ENCODE measurements at regions not wholly inside any gene's neighbourhood (a gene's known extent, or its start where the extent isn't known, plus 50 kb on each side); places are given as distances from the start of the nearest gene placed in this dataset.

- ChIA-PET POLR2A (no interaction called here), SMC1A (ENCODE audit: uncharacterized antibody, unreplicated experiment) (no interaction called here), CTCF (no interaction called here), RAD21 (ENCODE audit: unreplicated experiment) (no interaction called here)
- BruUV-seq (replicated peaks) = no TSS peak
- H3K4me3 ChIP-seq = no peak overlapping the region
- no peaks in the 10 kb centered on the region; the same call in 2 of the 3 replicates for H3K9me3 ChIP-seq (replicated peaks; ENCODE audit: control insufficient read depth, insufficient read depth, low read length)
- no peak overlapping the region for H2AFZ ChIP-seq (ENCODE audit: control insufficient read depth, low read depth, low read length)
- in situ Hi-C loops (cut with MboI) (no loop called here), intact Hi-C loops (cut with micrococcal nuclease; ENCODE audit: unreplicated experiment) (no loop called here)
- no peaks in the 10 kb centered on the region for H3K79me2 ChIP-seq (ENCODE audit: control insufficient read depth, insufficient read depth, low read length)
- ATAC-seq (no peak), FAIRE-seq (no peak), DNase-seq (ENCODE audit: low read depth, low spot score) (no peak)
- no peak overlapping the region for H3K27ac ChIP-seq (ENCODE audit: control insufficient read depth, insufficient read depth)
- WGBS (ENCODE audit: insufficient coverage, insufficient replicate concordance, low lambda C conversion rate, missing lambda C conversion rate) = 7% methylated on average over 4 of the region's 4 CpGs
- H3K36me3 ChIP-seq (ENCODE audit: control insufficient read depth in 2 of 2, insufficient read depth in 2 of 2, low read length in 1 of 2) = no peaks in the 10 kb centered on the region
- H3K9ac ChIP-seq (ENCODE audit: control insufficient read depth, insufficient read depth, low read length) = no peak overlapping the region
- no peaks in the 10 kb centered on the region; a peak in 1 of 4 replicates for H3K27me3 ChIP-seq (replicated peaks in 1 of 2; ENCODE audit: control insufficient read depth in 2 of 2, insufficient read depth in 2 of 2, low read length in 1 of 2)
- no peaks in the 10 kb centered on the region for H4K20me1 ChIP-seq (ENCODE audit: control insufficient read depth, insufficient read depth)
- no peaks in the 10 kb centered on the region for H3K4me1 ChIP-seq (ENCODE audit: control insufficient read depth, insufficient read depth, low read length)
- TF ChIP-seq RAD51 (IDR thresholded peaks at IDR 0.05) (no peak), NR2C2 (IDR thresholded peaks at IDR 0.05; ENCODE audit: borderline replicate concordance, control insufficient read depth, insufficient read length, low read depth) (no peak), ATF7 (IDR thresholded peaks at IDR 0.05; ENCODE audit: low read depth) (no peak), NFYA (IDR thresholded peaks at IDR 0.05; ENCODE audit: borderline replicate concordance, low read depth, low read length) (no peak), RCOR1 (conservative IDR thresholded peaks at IDR 0.05; ENCODE audit: low read depth, low read length) (no peak), MEF2A (IDR thresholded peaks at IDR 0.05; ENCODE audit: insufficient read depth, low read depth, low read length) (no peak), TCF12 (IDR thresholded peaks at IDR 0.05; ENCODE audit: low read depth, low read length) (no peak), NFIC (IDR thresholded peaks at IDR 0.05; ENCODE audit: low read depth, low read length) (no peak)
- TF ChIP-seq, protein P1, sequence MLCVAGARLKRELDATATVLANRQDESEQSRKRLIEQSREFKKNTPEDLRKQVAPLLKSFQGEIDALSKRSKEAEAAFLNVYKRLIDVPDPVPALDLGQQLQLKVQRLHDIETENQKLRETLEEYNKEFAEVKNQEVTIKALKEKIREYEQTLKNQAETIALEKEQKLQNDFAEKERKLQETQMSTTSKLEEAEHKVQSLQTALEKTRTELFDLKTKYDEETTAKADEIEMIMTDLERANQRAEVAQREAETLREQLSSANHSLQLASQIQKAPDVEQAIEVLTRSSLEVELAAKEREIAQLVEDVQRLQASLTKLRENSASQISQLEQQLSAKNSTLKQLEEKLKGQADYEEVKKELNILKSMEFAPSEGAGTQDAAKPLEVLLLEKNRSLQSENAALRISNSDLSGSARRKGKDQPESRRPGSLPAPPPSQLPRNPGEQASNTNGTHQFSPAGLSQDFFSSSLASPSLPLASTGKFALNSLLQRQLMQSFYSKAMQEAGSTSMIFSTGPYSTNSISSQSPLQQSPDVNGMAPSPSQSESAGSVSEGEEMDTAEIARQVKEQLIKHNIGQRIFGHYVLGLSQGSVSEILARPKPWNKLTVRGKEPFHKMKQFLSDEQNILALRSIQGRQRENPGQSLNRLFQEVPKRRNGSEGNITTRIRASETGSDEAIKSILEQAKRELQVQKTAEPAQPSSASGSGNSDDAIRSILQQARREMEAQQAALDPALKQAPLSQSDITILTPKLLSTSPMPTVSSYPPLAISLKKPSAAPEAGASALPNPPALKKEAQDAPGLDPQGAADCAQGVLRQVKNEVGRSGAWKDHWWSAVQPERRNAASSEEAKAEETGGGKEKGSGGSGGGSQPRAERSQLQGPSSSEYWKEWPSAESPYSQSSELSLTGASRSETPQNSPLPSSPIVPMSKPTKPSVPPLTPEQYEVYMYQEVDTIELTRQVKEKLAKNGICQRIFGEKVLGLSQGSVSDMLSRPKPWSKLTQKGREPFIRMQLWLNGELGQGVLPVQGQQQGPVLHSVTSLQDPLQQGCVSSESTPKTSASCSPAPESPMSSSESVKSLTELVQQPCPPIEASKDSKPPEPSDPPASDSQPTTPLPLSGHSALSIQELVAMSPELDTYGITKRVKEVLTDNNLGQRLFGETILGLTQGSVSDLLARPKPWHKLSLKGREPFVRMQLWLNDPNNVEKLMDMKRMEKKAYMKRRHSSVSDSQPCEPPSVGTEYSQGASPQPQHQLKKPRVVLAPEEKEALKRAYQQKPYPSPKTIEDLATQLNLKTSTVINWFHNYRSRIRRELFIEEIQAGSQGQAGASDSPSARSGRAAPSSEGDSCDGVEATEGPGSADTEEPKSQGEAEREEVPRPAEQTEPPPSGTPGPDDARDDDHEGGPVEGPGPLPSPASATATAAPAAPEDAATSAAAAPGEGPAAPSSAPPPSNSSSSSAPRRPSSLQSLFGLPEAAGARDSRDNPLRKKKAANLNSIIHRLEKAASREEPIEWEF (IDR thresholded peaks at IDR 0.05; ENCODE audit: insufficient replicate concordance, low read depth, low read length) = no peak
- no peak overlapping the region for H3K4me2 ChIP-seq (ENCODE audit: control insufficient read depth, insufficient read depth)
Measured at GRCh38 chr20:4327956-4328355, 78.9 kb upstream of the ADRA1D start.

Measured in GM12878 (cell line).